ENCODE measurements at regions not wholly inside any gene's neighbourhood (a gene's known extent, or its start where the extent isn't known, plus 50 kb on each side); places are given as distances from the start of the nearest gene placed in this dataset.

DNA sequence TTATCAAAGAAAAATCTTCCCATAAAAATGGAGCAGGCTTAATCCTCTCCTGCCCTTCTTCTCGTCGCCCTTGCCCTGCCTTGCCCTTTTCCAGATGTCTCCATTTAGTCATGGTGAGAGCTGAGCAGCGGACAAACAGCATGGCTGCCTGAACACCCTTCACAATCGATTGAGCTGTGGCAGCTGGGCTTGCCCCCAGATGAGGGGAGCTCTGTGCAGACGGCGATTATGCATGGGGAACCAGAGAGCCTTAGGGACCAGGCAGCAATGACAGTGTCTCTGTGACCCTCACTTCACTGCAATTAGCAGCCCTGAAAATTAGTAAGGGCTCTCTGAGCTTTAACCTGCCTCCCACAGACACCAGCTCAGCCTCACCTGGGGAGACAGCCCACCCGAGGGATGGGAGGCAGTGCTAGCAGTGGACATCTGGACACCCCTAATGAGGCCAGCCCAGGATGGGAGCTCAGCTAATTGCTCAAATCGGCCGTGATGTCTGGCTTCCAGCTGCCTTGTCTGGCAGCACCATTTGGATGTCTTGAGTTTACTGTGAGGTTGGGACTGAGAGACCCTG, 365.7 kb downstream of the TNS1 start:
- TF ChIP-seq SIN3A (IDR thresholded peaks at IDR 0.05; ENCODE audit: borderline replicate concordance, insufficient read depth, low read depth, low read length) = no peak
- TF ChIP-seq, protein P1, sequence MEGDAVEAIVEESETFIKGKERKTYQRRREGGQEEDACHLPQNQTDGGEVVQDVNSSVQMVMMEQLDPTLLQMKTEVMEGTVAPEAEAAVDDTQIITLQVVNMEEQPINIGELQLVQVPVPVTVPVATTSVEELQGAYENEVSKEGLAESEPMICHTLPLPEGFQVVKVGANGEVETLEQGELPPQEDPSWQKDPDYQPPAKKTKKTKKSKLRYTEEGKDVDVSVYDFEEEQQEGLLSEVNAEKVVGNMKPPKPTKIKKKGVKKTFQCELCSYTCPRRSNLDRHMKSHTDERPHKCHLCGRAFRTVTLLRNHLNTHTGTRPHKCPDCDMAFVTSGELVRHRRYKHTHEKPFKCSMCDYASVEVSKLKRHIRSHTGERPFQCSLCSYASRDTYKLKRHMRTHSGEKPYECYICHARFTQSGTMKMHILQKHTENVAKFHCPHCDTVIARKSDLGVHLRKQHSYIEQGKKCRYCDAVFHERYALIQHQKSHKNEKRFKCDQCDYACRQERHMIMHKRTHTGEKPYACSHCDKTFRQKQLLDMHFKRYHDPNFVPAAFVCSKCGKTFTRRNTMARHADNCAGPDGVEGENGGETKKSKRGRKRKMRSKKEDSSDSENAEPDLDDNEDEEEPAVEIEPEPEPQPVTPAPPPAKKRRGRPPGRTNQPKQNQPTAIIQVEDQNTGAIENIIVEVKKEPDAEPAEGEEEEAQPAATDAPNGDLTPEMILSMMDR (IDR thresholded peaks at IDR 0.05) = no peak

All from Panc1 (cell line).